ENCODE measurements at regions not wholly inside any gene's neighbourhood (a gene's known extent, or its start where the extent isn't known, plus 50 kb on each side); places are given as distances from the start of the nearest gene placed in this dataset.

GRCh38 chr4:163697121-163697520 is 202.6 kb downstream of the TMA16 start:
- no peak for TF ChIP-seq POLR2A (IDR thresholded peaks at IDR 0.05; ENCODE audit: control extremely low read depth in 1 of 2, low read depth in 2 of 2, low read length in 2 of 2)
- no peak for TF ChIP-seq SUZ12 (IDR thresholded peaks at IDR 0.05; ENCODE audit: low read length)
- no peak for TF ChIP-seq CTCF (IDR thresholded peaks at IDR 0.05; ENCODE audit: control extremely low read depth in 1 of 3, insufficient read depth in 1 of 3, low read depth in 1 of 3, low read length in 3 of 3)
- no peak for TF ChIP-seq ZNF274 (IDR thresholded peaks at IDR 0.05; ENCODE audit: borderline replicate concordance, extremely low read depth, low read length)
- no peak for TF ChIP-seq MAX (IDR thresholded peaks at IDR 0.05)
- no peak for TF ChIP-seq GABPA (IDR thresholded peaks at IDR 0.05; ENCODE audit: borderline replicate concordance, insufficient read depth, low read length)
- no peak for TF ChIP-seq SP2 (IDR thresholded peaks at IDR 0.05; ENCODE audit: low read length)
- TF ChIP-seq RXRA (IDR thresholded peaks at IDR 0.05; ENCODE audit: insufficient read depth, low read depth, low read length) = no peak

All from H1 (cell line).